Adrenal gland (tissue), 9 donors: ENCODE measurements at regions not wholly inside any gene's neighbourhood (a gene's known extent, or its start where the extent isn't known, plus 50 kb on each side); places are given as distances from the start of the nearest gene placed in this dataset.
A peak's percentile ranks its signal among the peaks of the same experiment; 100 is the strongest.

Source experiments
- DNase-seq, 7 donors: peaks; one replicate each; pipeline ENCODE4 v3.0.0-alpha.2; 2019 to 2020
- H3K27ac ChIP-seq, 5 donors: fragments of 200-600 bp; sonication (generic) in 4 of 5; 1 replicate in 3 of 5; 2 replicates in 2 of 5; pipeline versions ENCODE4 v1.5.1 to v1.8.0; 2016 to 2020; ENCODE audit warnings: mild to moderate bottlenecking in 1 of 5
- H3K27me3 ChIP-seq: fragments of 200-600 bp; 2 replicates; pipeline ENCODE4 v1.8.0; 2021
- H3K36me3 ChIP-seq, 2 donors: fragments of 200-600 bp; replicated peaks in 1 of 2; 1 replicate in 1 of 2; 2 replicates in 1 of 2; pipeline versions ENCODE4 v1.5.1 to v1.8.0; 2018 to 2022
- H3K4me1 ChIP-seq, 2 donors: fragments of 200-600 bp; replicated peaks in 1 of 2; 1 replicate in 1 of 2; 2 replicates in 1 of 2; pipeline versions ENCODE4 v1.5.1 to v1.8.0; 2018 to 2021
- H3K4me3 ChIP-seq, 4 donors: fragments of 200-600 bp; sonication (generic) in 3 of 4; one replicate each; pipeline ENCODE4 v1.5.1; 2016 to 2018
- H3K9me3 ChIP-seq, 3 donors: fragments of 200-600 bp; sonication (generic) in 1 of 3; replicated peaks in 1 of 3; 1 replicate in 2 of 3; 2 replicates in 1 of 3; pipeline versions ENCODE4 v1.5.1 to v1.8.0; 2016 to 2021
- CTCF ChIP-seq, 6 experiments: fragments of 450-650 bp in 4 of 6; fragments of 200-600 bp in 2 of 6; sonication (generic) in 1 of 6; IDR thresholded peaks; 1 replicate in 5 of 6; 2 replicates in 1 of 6; pipeline versions ENCODE4 v1.5.1 to v1.8.0; 2016 to 2021; ENCODE audit warnings: antibody characterized with exemption in 6 of 6, mild to moderate bottlenecking in 2 of 6, moderate library complexity in 1 of 6
- POLR2A ChIP-seq, 2 donors: fragments of 450-650 bp; IDR thresholded peaks; one replicate each; pipeline ENCODE4 v1.6.1; 2017; ENCODE audit warnings: antibody characterized with exemption in 2 of 2, mild to moderate bottlenecking in 2 of 2, moderate library complexity in 1 of 2
- WGBS, 4 donors: extraction: QIAGEN DNeasy Blood & Tissue Kit in 2 of 4; methylation state at CpG; one replicate each; pipeline versions ENCODE4 v1.1.5 to v1.1.7; 2013 to 2017; 5-methylcytosine and 5-hydroxymethylcytosine counted together
- intact Hi-C, 2 donors: fragments of 100-400 bp; cut with DNase I; formaldehyde crosslinking; loops; one replicate each; pipeline versions ENCODE4 v1.14.1 to v1.15.0; 2022 to 2023
- donor health status: healthy with polysubstance abuse.
- donor health status: Bipolar disorder and iron deficiency.
- donor health status: DM: yes; HTN: yes; CAD: no.
- donor health status: DM: no; HTN: no; CAD: no.
- donor health status: DM: no; HTN: no; CAD: no.

- Histone ChIP-seq H3K4me3 (no peak overlapping the region), H3K27me3 (no peaks in the 10 kb centered on the region), H3K4me1 (no peaks in the 10 kb centered on the region), H3K9me3 (no peaks in the 10 kb centered on the region), H3K27ac (no peak overlapping the region), H3K36me3 (no peaks in the 10 kb centered on the region)
- DNase-seq: peak in 4 of 7 donors; percentile 5 to 19 (median 12)
- TF ChIP-seq POLR2A (IDR thresholded peaks at IDR 0.05): no peak
- no peak for TF ChIP-seq CTCF (IDR thresholded peaks at IDR 0.05)
- intact Hi-C loops: no loop called here
- 25 to 58% (median 33%) methylated on average over 2 of the region's 2 CpGs for WGBS, 4 donors
Measured at GRCh38 chrX:26845056-26845455, 618.1 kb downstream of the PPP4R3C start.

- no peaks in the 10 kb centered on the region for H3K9me3 ChIP-seq
- DNase-seq: no peak
- TF ChIP-seq POLR2A (IDR thresholded peaks at IDR 0.05) (no peak), CTCF (IDR thresholded peaks at IDR 0.05) (no peak)
- no peak overlapping the region for H3K27ac ChIP-seq
- H3K27me3 ChIP-seq: peaks cover 15% of the 10 kb centered on the region
- H3K4me1 ChIP-seq: no peaks in the 10 kb centered on the region
- no peaks in the 10 kb centered on the region for H3K36me3 ChIP-seq
- intact Hi-C loops: no loop called here
- WGBS, 4 donors: 0 to 20% (median 13%) methylated on average over 1 of the region's 1 CpG; no CpG with 5 or more reads in 1 of the 4 donors
- H3K4me3 ChIP-seq: no peak overlapping the region
Measured at GRCh38 chrX:26822448-26822847, 606.5 kb downstream of the MAGEB5 start.

- intact Hi-C loops: no loop called here
- H3K36me3 ChIP-seq: no peaks in the 10 kb centered on the region
- H3K27me3 ChIP-seq: no peaks in the 10 kb centered on the region
- TF ChIP-seq CTCF (IDR thresholded peaks at IDR 0.05) (no peak), POLR2A (IDR thresholded peaks at IDR 0.05) (no peak)
- no peaks in the 10 kb centered on the region for H3K4me1 ChIP-seq
- H3K9me3 ChIP-seq: no peaks in the 10 kb centered on the region
- H3K27ac ChIP-seq: no peak overlapping the region
- no peak for DNase-seq
- no peak overlapping the region for H3K4me3 ChIP-seq
Measured at GRCh38 chrX:26789751-26790150, 573.8 kb downstream of the MAGEB5 start.

- Histone ChIP-seq H3K4me1 (no peaks in the 10 kb centered on the region), H3K9me3 (no peaks in the 10 kb centered on the region), H3K4me3 (no peak overlapping the region), H3K27ac (no peak overlapping the region), H3K36me3 (no peaks in the 10 kb centered on the region), H3K27me3 (no peaks in the 10 kb centered on the region)
- TF ChIP-seq CTCF (IDR thresholded peaks at IDR 0.05) (no peak), POLR2A (IDR thresholded peaks at IDR 0.05) (no peak)
- intact Hi-C loops: no loop called here
- 69 to 90% (median 78%) methylated on average over 1 of the region's 1 CpG for WGBS, 4 donors
- DNase-seq: no peak
Measured at GRCh38 chrX:26788402-26788998, 572.5 kb downstream of the MAGEB5 start.
